ENCODE measurements at regions not wholly inside any gene's neighbourhood (a gene's known extent, or its start where the extent isn't known, plus 50 kb on each side); places are given as distances from the start of the nearest gene placed in this dataset.

DNA sequence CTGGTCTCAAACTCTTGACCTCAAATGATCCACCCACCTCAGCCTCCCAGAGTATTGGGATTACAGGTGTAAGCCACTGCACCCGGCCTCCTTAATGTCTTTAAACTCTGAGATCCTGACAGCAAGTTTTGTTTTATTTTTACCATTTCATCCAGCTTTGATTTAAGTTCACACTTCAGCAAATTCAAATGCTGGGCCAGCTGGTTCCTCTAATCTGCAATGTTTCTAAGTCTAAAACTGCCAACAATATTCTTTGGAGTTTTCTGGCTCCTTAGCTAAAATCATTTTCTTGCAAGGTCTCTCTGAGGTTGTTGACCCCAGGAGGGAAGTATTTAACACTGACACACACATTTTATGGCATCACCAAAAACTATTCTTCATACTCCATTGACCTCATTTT, 72.0 kb upstream of the COL24A1 start:
- no peak for DNase-seq

- no peak for DNase-seq
Observed at GRCh38 chr1:86227026-86227425, 70.5 kb upstream of the COL24A1 start.

DNA sequence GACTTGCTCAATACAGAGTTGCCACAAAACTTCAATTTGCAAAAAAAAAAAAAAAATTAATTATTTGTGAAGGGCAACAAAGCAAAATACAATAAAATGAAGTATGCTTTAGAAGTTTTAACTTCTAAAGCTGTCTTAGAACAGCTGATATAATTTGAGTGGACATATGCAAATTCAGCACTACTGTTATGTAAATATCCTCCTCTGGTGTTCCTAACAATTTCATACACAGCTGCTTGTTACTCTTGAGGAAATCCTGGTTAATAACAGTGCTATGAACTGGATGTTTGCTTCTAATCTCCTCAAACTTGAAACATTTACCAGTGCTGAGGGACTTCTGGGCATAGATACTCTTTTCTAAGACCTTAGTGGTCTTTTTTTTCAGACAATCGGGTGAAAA, 69.6 kb upstream of the COL24A1 start:
- DNase-seq: no peak

DNA sequence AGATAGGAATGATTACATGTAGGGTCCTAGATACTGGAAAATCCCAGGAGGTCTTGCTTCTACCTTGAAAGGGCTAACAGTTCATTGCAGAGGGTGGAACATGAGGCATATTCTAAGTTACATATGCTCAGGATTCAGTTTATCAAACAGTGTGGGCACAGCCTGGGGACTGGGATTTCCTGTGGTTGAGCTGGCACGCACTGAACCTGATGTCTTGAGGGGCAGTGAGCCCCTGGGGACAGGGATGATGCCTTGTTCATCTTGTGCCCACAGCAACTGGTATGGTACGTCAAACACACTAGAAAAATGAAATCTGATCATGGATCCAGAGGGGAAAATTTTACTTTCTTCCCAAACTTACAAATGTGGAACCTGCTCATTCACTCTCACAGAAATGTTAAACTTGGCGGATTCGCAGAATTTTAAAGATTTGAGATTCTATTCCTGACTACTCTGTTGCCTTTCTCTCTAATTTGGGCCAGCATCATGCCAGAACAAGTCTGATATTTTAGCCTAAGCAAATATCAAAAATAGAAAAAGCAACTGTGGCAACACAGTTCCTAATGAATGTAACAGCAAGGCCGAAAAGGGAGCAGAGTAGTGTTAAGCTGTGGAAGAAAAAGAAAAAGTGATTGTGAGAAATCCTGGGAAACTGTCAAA, 68.2 kb upstream of the COL24A1 start:
- DNase-seq: no peak

GRCh38 chr1:86218859-86219258, 62.3 kb upstream of the COL24A1 start:
- no peak for DNase-seq

DNA sequence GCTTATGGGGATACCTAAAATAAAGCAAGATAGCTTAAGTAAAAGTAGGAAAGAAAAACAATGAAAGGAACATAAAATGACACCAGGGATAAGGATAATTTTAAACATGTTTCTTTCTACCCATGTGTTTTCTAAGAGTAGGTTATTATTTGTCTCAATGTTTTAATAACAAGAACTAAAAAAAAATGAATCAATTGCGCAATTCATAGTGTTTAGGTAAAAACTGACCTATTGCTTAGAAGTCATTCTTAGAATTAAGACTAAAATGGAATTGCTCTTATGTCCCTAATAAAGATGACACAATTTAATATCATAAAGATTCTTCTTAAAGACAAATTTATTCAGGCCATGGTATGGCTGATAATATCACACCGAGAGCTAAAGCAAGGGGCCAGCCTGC, 58.0 kb upstream of the COL24A1 start:
- DNase-seq: no peak

DNA sequence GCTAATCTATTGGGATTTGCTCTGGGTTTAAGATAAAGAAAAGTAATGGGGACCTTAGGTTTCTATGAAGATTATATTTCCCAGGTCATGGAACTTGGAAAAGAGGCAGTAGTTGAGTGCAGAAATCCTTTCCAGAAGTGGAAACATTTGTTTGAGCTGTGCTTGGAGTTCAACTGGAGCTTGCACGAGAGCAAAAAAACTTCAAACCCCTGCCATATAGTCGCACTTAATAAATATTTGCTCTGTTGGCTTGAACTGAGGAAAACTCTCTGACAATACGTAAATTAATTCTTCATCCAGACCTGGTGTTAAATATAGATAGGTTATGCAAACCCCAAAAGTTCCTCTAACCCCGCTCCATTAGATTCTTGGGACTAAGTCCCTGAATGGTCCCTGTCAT, 52.8 kb upstream of the COL24A1 start:
- DNase-seq: no peak

DNA sequence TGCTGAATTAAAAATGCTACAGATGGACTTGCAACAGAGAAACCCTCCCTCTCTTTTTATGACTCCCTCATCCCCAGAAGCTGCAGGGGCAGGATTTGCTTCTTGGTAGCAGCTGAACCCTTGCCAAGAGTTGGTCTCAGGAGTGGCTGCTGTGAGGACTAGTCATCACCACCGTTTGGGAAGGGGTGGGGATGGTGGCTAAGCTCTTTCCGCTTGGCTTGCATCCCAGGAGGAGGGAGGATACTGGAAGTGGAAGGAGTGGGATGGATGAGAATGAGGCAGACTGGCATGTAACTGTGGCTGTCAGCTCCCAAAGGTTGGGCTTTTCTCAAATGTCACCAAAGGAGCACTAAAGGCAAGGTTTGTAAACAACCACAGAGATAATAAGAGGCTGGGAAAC, 50.8 kb upstream of the COL24A1 start:
- DNase-seq: peak; percentile 56

Data from NCI-H82 (cell line).